ENCODE measurements at regions not wholly inside any gene's neighbourhood (a gene's known extent, or its start where the extent isn't known, plus 50 kb on each side); places are given as distances from the start of the nearest gene placed in this dataset.

- no peak overlapping the region for H3K4me3 ChIP-seq (ENCODE audit: low read length, poor library complexity, severe bottlenecking)
- no peak overlapping the region for H2AFZ ChIP-seq (ENCODE audit: low read length)
- H3K79me2 ChIP-seq (ENCODE audit: insufficient read depth, low read length): no peaks in the 10 kb centered on the region
- no peaks in the 10 kb centered on the region; the same call in 1 of the 2 replicates for H3K9me2 ChIP-seq (replicated peaks; ENCODE audit: low read depth, low read length)
- H3F3A ChIP-seq (ENCODE audit: low read depth): no peaks in the 10 kb centered on the region
- no peak overlapping the region for H3K4me2 ChIP-seq (ENCODE audit: low read depth, low read length, poor library complexity, severe bottlenecking)
- TF ChIP-seq, protein P1, sequence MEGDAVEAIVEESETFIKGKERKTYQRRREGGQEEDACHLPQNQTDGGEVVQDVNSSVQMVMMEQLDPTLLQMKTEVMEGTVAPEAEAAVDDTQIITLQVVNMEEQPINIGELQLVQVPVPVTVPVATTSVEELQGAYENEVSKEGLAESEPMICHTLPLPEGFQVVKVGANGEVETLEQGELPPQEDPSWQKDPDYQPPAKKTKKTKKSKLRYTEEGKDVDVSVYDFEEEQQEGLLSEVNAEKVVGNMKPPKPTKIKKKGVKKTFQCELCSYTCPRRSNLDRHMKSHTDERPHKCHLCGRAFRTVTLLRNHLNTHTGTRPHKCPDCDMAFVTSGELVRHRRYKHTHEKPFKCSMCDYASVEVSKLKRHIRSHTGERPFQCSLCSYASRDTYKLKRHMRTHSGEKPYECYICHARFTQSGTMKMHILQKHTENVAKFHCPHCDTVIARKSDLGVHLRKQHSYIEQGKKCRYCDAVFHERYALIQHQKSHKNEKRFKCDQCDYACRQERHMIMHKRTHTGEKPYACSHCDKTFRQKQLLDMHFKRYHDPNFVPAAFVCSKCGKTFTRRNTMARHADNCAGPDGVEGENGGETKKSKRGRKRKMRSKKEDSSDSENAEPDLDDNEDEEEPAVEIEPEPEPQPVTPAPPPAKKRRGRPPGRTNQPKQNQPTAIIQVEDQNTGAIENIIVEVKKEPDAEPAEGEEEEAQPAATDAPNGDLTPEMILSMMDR (conservative IDR thresholded peaks at IDR 0.05; ENCODE audit: low read length): no peak
- no peaks in the 10 kb centered on the region for H3K4me1 ChIP-seq (ENCODE audit: insufficient read depth, low read length, poor library complexity, severe bottlenecking)
- H3K9ac ChIP-seq (ENCODE audit: low read depth, low read length, poor library complexity, severe bottlenecking): no peak overlapping the region
- H3K27me3 ChIP-seq (ENCODE audit: insufficient read depth, low read length, poor library complexity, severe bottlenecking): no peaks in the 10 kb centered on the region
- H3K36me3 ChIP-seq (ENCODE audit: insufficient read depth, low read length): no peaks in the 10 kb centered on the region
- H4K20me1 ChIP-seq (ENCODE audit: insufficient read depth, low read length, poor library complexity, severe bottlenecking): no peaks in the 10 kb centered on the region
- H3K9me3 ChIP-seq (ENCODE audit: insufficient read depth, low read depth, low read length): no peaks in the 10 kb centered on the region
These were observed 252.9 kb upstream of the SORCS1 start for GRCh38 chr10:107417446-107417845.

DNA sequence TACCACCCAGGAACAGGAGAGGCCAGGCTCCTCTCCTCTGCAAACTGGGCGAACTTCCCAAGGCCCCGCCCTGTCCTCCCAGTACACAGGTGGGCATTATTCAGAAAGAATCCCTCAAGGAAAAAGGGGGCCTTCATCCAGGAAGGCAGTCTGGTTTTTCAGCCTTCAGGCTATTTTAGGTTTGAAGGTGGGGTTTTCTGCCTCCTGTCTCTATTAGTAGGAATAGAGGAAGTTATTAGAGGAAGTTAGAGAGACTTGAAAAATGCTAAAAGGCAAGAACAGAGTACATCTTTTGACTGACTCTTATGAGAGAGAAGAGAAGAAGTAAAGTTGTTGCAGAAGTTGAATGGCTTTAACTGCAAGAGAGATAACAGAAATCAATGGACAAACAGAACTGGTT is 250.9 kb upstream of the SORCS1 start:
- Histone ChIP-seq H3K79me2 (ENCODE audit: insufficient read depth, low read length) (no peaks in the 10 kb centered on the region), H3K9ac (ENCODE audit: low read depth, low read length, poor library complexity, severe bottlenecking) (no peak overlapping the region), H3F3A (ENCODE audit: low read depth) (no peaks in the 10 kb centered on the region), H3K4me1 (ENCODE audit: insufficient read depth, low read length, poor library complexity, severe bottlenecking) (no peaks in the 10 kb centered on the region), H2AFZ (ENCODE audit: low read length) (no peak overlapping the region), H3K9me3 (ENCODE audit: insufficient read depth, low read depth, low read length) (no peaks in the 10 kb centered on the region), H3K4me3 (ENCODE audit: low read length, poor library complexity, severe bottlenecking) (no peak overlapping the region), H4K20me1 (ENCODE audit: insufficient read depth, low read length, poor library complexity, severe bottlenecking) (no peaks in the 10 kb centered on the region), H3K36me3 (ENCODE audit: insufficient read depth, low read length) (no peaks in the 10 kb centered on the region), H3K4me2 (ENCODE audit: low read depth, low read length, poor library complexity, severe bottlenecking) (no peak overlapping the region), H3K9me2 (replicated peaks; ENCODE audit: low read depth, low read length) (no peaks in the 10 kb centered on the region; the same call in 1 of the 2 replicates), H3K27me3 (ENCODE audit: insufficient read depth, low read length, poor library complexity, severe bottlenecking) (no peaks in the 10 kb centered on the region)
- TF ChIP-seq, protein P1 (conservative IDR thresholded peaks at IDR 0.05; ENCODE audit: low read length): no peak
- no peak for TF ChIP-seq EZH2phosphoT487 (IDR thresholded peaks at IDR 0.05; ENCODE audit: borderline replicate concordance)

GRCh38 chr10:107413971-107414370 is 249.5 kb upstream of the SORCS1 start:
- Histone ChIP-seq H3K36me3 (ENCODE audit: insufficient read depth, low read length) (no peaks in the 10 kb centered on the region), H3K9me2 (replicated peaks; ENCODE audit: low read depth, low read length) (no peaks in the 10 kb centered on the region; the same call in 1 of the 2 replicates), H3K4me1 (ENCODE audit: insufficient read depth, low read length, poor library complexity, severe bottlenecking) (no peaks in the 10 kb centered on the region), H3K9ac (ENCODE audit: low read depth, low read length, poor library complexity, severe bottlenecking) (no peak overlapping the region), H3K4me3 (ENCODE audit: low read length, poor library complexity, severe bottlenecking) (no peak overlapping the region), H4K20me1 (ENCODE audit: insufficient read depth, low read length, poor library complexity, severe bottlenecking) (no peaks in the 10 kb centered on the region), H3K4me2 (ENCODE audit: low read depth, low read length, poor library complexity, severe bottlenecking) (no peak overlapping the region), H3K27me3 (ENCODE audit: insufficient read depth, low read length, poor library complexity, severe bottlenecking) (no peaks in the 10 kb centered on the region), H3K79me2 (ENCODE audit: insufficient read depth, low read length) (no peaks in the 10 kb centered on the region), H3K9me3 (ENCODE audit: insufficient read depth, low read depth, low read length) (no peaks in the 10 kb centered on the region), H3F3A (ENCODE audit: low read depth) (no peaks in the 10 kb centered on the region), H2AFZ (ENCODE audit: low read length) (no peak overlapping the region)
- TF ChIP-seq, protein P1 (conservative IDR thresholded peaks at IDR 0.05; ENCODE audit: low read length): no peak
- TF ChIP-seq EZH2phosphoT487 (IDR thresholded peaks at IDR 0.05; ENCODE audit: borderline replicate concordance): no peak

Data from Loucy (cell line).